ENCODE measurements at regions not wholly inside any gene's neighbourhood (a gene's known extent, or its start where the extent isn't known, plus 50 kb on each side); places are given as distances from the start of the nearest gene placed in this dataset.
"Not testable (repeated sequence)": the region's sequence is repeated elsewhere in the genome, so short reads cannot be mapped to it uniquely, and the experiment has no call there.

DNA sequence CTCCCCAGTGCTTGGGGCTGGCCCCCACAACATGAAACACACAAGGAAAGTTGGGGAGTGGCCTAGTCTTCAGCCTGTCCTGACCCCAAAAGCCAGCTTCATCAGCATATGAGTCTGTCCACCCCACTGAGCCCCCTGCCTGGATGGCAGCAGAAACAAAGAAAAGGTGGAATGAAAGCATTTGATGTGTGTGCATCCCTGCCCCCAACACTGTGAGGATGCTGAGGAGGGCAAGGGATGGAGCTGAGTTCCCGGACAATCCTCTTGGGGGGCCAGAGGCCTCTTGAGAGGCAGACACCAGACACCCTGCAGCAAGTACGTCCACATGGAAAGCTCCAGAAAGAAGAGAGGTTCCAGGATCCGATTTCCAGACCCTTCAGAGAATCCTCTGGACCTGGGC is 113.5 kb upstream of the PPP1R26 start:
- no peak for DNase-seq

DNA sequence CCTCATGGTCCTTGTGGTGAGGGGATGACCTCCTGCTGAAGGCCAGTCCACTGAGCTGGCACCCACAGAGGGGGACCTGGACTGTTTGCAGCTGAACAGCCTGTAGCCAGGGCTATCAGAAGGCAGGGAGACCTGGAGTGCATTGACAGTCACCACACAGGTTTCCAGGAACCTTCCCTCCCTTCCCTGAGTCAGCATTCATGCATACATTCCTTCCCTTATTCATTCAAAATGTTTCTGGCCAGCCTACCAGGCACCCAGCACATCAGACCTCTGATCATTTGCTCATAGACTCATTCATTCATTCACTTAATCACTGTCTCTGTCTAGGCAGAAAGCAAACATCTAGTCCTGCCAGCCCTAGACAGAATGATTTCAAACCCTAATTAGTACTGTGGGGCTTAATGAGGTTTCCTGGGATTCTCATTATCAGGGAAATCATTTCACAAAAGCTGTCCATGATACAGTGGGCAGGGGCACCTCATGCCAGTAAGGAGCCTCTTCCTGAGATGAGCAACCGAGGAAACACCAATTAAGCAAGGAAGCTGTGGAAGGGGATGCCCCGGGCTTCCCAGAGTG is 110.1 kb upstream of the PPP1R26 start:
- DNase-seq, result no peak

DNA sequence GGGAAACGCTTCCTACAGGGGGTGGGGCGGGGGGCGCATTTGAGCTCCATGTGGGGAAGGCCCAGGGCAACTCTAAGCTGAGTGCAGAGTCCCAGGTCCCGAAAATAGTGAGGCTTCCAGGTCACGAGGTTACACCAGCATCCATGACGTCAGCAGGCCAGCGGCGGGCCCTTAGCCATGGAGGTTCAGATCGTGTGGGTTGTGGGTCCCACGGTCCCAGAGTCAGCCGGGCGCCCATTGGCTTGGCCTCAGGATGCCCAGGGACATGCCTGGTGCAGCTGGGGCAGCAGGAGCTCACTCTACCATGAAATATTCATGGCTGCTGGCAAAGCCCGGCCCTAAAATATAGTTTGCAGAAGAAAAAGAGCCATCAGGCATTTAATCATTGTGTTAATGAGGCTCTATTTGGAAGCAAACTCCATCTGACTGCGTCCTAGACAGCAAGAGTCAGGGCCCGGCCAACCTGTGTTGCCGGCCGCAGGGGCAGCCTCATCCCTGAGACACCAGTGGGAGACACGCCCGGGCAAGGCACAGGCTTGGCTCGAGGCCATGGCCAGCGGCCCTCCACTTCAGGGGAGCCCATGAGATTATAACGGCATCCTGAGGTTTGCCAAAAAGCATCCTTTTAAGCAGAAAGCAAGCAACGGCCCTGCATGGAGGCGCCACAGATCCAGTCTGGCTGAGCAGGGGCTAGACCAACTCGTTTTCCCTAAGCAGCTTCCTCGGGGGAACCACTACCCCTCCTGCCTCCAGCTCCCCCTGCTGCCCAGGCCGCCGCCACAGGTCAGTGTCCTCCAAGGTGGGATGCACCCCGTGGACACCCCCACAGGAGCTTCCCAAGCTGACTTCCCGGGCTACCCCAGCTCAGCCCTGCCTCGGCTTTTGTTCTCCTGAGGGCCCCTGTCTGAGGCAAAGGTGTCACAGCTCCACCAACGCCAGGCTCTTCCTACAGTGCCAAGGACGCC is 108.9 kb upstream of the PPP1R26 start:
- DNase-seq, result no peak

GRCh38 chr9:135371535-135371934 is 108.0 kb upstream of the PPP1R26 start:
- DNase-seq, result no peak

DNA sequence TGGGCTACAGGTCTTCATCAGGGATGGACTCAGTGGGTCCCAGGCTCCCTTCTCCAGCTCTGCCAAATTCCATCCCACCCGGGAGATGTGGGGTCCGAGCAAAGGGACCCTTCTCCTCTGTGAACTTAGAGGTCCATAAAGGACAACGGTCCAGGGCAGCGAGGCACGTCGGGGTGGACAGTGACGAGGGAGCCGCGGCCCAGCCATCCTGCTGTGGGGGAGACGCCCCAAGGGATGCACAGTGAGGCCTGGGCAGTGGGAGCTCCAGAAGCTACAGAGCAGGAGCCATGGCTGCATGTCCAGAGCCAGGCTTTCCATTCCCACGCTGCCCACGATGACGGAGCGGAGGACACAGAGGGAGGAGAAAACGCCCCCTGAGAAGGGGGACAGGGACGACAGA is 107.5 kb upstream of the PPP1R26 start:
- DNase-seq, result no peak

- DNase-seq, result no peak
Measured at GRCh38 chr9:135372501-135373008, 107.0 kb upstream of the PPP1R26 start.

DNA sequence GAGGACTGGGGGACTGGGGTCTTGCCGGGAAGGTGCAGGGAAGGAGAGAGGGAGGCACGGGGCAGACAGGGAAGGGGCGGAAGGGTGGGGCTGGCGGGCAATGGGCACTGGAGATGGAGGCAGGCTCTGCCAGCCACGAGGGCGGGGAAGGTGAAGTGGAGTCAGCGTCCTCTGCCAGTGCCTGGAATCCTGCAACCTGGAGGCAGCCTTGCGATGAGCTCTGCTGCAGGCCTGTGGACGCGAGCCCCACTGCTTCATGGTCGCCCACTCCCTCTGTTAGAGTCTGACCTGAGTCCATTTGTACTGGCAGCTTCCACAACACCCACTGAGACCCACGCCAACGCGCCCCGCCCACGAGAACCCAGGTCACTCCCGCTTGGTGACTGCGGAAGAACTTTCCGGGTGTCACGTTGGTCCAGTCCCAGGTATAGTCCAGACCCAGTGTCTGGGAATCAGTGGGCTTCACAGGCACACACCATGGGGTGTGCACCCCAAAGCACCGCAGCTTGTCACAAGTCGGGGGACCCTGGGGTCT is 106.4 kb upstream of the PPP1R26 start:
- DNase-seq, result no peak

DNA sequence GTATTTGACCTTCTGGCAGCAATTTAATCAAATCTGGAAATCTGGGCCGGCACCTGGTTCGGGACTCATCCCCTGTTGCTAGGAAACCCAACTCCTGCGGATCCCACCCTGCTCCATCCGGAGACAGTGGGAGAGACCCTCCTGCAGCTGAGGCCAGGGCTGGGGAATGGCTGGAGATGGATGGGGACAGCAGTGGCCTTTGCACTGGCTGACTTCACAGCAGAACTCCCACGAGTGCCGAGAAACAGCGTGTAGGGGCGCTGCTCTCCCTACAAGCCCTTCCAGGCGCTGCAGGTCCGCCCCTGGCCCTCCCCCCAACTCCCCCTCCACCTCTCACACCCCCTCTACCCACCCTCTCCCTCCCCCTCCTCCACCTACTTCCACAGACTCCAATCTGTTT is 105.8 kb upstream of the PPP1R26 start:
- no peak for DNase-seq

DNA sequence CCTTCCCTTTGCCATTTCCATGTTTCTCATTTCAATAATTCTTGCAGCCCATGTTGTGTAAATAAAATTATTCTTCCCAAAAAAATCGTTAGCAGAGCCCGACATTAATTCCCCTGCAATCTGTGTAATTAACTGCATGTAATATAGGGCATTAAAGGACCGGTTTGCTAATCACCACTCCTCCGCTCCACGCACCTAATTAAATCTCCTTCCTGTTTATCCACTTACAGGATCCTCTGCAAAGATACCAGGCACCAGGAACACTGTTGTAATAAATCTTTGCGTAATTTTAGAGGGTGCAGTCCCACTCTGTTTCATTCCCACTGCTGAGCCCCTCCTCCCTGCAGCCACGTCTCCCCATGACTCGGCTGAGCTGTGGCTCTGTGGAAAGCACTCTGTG is 105.0 kb upstream of the PPP1R26 start:
- DNase-seq, result no peak

GRCh38 chr9:135375001-135375400 is 104.6 kb upstream of the PPP1R26 start:
- DNase-seq, result no peak

DNA sequence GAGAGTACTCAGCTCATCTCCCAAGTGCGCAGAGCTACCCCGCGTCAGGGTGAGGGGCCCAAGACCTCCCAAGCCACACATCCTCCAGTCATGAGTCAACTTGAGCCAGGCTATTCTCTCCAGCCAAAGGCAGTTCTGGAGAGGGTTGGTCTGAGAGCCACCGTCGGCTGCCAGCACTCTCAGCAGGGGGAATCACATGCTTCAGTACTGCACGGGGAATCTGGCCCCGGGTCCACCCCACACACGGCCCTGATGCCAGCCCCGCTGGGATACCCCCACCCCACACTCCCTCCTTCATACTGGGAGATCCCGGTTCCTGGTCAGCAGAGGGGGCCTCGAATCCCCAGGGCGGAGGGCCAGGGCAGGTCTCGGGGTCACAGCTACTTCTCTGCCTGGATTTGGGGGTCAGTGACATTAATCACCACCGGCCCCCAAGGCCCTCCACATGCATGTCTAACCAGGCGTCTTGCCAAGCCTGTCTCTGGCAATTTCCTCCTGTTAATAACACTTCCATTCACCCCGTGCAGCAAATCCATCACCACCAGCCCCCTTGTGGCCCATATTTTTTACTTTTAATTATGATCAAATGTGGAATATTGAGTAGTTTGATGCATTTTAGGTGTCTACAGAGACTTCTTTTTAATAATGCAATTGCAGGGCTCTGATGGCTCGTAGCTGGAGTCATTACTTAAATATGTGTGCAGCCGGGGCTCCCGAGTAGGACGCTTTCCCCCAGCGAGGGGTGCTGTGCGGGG is 102.9 kb upstream of the PPP1R26 start:
- DNase-seq, result no peak

GRCh38 chr9:135377431-135377830 is 102.2 kb upstream of the PPP1R26 start:
- DNase-seq, result no peak

- no peak for DNase-seq
Measured at GRCh38 chr9:135378751-135379150, 100.8 kb upstream of the PPP1R26 start.

DNA sequence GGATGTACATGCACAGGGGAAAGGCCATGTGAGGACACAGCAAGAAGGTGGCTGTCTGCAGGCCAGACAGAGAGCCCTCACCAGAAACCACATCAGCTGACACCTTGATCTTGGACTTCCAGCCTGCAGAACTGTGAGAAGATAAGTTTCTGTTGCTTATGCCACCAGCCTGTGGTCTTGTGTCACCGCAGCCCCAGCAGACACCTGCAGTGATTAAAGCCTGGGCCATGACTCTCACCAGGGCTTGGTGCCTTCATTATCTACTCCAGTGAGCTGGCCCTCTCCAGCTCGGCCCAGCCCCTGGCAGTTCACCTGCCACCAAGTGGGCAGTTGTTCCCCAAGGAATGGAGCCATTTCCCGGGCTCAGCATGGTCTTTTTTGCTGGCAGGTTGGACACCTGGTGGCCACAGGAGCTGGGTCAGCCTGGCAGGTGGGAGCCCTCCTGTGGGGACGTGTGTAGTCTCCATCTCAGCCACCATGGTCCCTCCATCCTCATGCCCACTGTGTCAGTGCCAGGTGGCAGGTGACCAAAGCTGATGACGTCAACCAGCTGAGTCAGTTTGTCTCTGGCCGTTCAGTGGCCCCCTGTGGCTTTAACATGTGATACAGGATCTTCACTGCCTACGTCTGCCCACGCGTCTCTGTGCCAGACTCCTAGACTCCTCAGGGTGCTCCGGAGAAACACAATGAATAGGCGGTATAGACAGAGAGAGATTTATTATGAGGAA is 99.9 kb upstream of the PPP1R26 start:
- no peak for DNase-seq

DNA sequence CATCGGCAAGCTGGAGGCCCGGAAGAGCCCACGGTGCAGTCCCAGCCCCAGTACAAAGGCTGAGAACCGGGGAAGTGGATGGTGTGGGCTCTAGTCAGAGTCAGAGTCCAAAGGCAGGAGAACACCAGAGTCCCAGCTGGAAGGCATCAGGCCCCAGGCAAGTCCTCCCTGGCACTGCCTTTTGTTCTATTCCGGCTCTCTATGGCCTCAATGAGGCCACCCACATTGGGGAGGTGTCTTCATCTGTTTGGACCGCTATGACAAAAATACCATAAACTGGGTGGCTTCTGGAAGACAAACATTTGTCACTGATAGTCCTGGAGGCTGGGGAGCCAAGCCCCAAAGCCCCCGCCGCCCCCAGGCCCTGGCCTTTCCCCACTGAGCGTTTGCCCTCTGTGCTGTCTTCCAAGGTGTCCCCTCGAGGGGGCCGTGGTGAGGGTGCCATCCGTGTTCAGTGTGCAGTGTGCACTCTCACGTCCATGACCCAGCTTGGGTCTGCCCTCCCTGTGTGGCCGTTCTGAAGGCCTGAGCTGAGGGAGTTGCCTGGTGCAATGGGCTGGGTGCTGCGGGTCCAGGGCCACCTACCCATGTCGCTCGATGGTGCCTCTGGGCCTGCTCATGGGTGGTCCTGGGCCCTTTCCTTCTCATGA is 99.1 kb upstream of the PPP1R26 start:
- DNase-seq, result no peak

GRCh38 chr9:135381762-135382310 is 97.7 kb upstream of the PPP1R26 start:
- DNase-seq, result no peak

GRCh38 chr9:135384226-135384625 is 95.4 kb upstream of the PPP1R26 start:
- no peak for DNase-seq

DNA sequence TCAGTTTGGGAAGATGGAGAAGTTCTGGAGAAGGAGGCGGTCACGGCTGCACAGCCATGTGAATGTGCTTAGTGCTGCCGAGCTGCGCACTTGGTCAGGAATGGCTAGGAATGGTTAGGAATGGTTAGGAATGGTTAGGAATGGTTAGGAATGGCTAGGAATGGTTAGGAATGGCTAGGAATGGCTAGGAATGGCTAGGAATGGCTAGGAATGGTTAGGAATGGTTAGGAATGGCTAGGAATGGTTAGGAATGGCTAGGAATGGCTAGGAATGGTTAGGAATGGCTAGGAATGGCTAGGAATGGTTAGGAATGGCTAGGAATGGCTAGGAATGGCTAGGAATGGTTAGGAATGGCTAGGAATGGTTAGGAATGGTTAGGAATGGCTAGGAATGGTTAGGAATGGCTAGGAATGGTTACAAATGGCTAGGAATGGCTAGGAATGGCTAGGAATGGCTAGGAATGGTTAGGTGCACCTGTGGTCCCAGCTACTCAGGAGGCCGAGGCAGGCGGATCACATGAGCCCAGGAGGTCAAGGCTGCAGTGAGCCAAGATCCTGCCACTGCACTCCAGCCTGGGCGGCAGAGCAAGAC is 94.7 kb upstream of the PPP1R26 start:
- DNase-seq, result not testable (repeated sequence)

DNA sequence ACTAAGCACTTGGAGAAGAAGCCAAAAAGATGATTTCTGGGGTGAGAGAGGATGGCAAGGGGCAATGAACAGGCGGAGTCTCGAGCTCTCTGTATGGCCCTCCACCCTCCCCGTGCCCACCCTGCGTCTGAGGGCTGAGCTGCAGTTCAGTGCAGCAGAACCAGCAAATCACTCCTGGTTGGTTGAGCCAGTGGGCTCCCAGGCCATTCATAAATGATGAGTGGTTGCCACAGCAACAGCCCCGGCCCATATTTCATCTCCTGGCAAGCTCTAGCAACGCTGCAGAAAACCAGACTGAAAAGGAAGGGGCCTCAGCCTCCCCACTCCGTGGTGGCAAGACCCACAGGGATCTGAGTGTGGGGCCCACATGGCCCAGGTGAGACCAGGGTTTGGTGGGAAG is 93.8 kb upstream of the PPP1R26 start:
- DNase-seq, result no peak

DNA sequence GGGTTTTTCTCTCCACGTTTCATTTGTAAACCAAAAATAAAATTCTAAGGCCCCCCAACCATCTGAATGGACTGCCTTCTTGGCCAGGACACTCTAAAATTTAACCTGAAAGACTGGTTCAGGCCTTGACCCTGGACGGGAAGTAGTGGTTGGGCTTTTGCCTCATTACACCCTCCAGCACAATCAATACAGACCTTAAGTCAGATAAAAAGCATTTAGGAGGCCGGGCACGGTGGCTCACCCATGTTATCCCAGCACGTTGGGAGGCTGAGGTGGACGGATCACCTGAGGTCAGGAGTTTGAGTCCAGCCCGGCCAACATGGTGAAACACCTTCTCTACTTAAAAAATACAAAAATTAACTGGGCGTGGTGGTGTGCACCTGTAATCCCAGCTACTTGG is 91.6 kb upstream of the PPP1R26 start:
- no peak for DNase-seq

- no peak for DNase-seq
Measured at GRCh38 chr9:135388530-135388929, 91.1 kb upstream of the PPP1R26 start.
